HEK293 (cell line): ENCODE measurements at regions not wholly inside any gene's neighbourhood (a gene's known extent, or its start where the extent isn't known, plus 50 kb on each side); places are given as distances from the start of the nearest gene placed in this dataset.

Experiments used
- HOXD13 ChIP-seq: sonication (generic); formaldehyde crosslinking; IDR thresholded peaks from 2 replicates; pipeline ENCODE4 v1.8.0; 2022; ENCODE audit warnings: missing genetic modification reagents, borderline replicate concordance
- KLF7 ChIP-seq: fragments of 450-650 bp; formaldehyde crosslinking; IDR thresholded peaks from 2 replicates; pipeline ENCODE4 v1.5.1; 2016; ENCODE audit warnings: missing biosample characterization, missing genetic modification characterization, borderline replicate concordance
- REPIN1 ChIP-seq: fragments of 450-650 bp; formaldehyde crosslinking; IDR thresholded peaks from 2 replicates; pipeline ENCODE4 v1.5.1; 2017; ENCODE audit warnings: missing biosample characterization, missing genetic modification characterization, low read depth
- SETDB1 ChIP-seq: IDR thresholded peaks from one replicate; pipeline ENCODE4 v1.6.1; 2017; ENCODE audit warnings: mild to moderate bottlenecking, low read length, moderate library complexity, mixed read lengths; ENCODE audit not compliant: insufficient read length
- ZEB2 ChIP-seq: fragments of 450-650 bp; formaldehyde crosslinking; IDR thresholded peaks from 2 replicates; pipeline ENCODE4 v1.5.1; 2016; ENCODE audit warnings: missing biosample characterization, missing genetic modification characterization
- ZNF324 ChIP-seq: fragments of 450-650 bp; formaldehyde crosslinking; IDR thresholded peaks from 2 replicates; pipeline ENCODE4 v1.5.1; 2016; ENCODE audit warnings: missing biosample characterization, missing genetic modification characterization
- ZNF423 ChIP-seq: fragments of 450-650 bp; formaldehyde crosslinking; IDR thresholded peaks from 2 replicates; pipeline ENCODE4 v1.5.1; 2016; ENCODE audit warnings: missing biosample characterization, missing genetic modification characterization
- ZNF76 ChIP-seq: fragments of 450-650 bp; formaldehyde crosslinking; IDR thresholded peaks from 2 replicates; pipeline ENCODE4; 2016; ENCODE audit warnings: low read depth, missing biosample characterization, missing genetic modification characterization, borderline replicate concordance

GRCh38 chr4:59650861-59651260 lies 1549.3 kb upstream of the ADGRL3 start:
- TF ChIP-seq SETDB1 (no peak), KLF7 (tag by site-specific recombination) (no peak), HOXD13 (CRISPR knock-in tag) (no peak), ZEB2 (no peak), ZNF423 (no peak), REPIN1 (tag by site-specific recombination) (no peak), ZNF76 (tag by site-specific recombination) (no peak), ZNF324 (tag by site-specific recombination) (no peak)
